AG04450 (cell line): ENCODE measurements at regions not wholly inside any gene's neighbourhood (a gene's known extent, or its start where the extent isn't known, plus 50 kb on each side); places are given as distances from the start of the nearest gene placed in this dataset.

Experiments
- CTCF ChIA-PET: fragments of 300-600, 350-600 bp; formaldehyde crosslinking; extraction: SDS; loops from one replicate; lab custom pipeline; 2022; ENCODE audit warnings: antibody characterized with exemption, inconsistent platforms; lab: Charles Lee
- POLR2A ChIA-PET: fragments of 350-600 bp; formaldehyde crosslinking; extraction: SDS; loops from one replicate; lab custom pipeline; 2021; ENCODE audit warnings: antibody characterized with exemption, inconsistent platforms; lab: Yijun Ruan, JAX
- DNase-seq: peaks from one replicate; pipeline ENCODE4 v3.0.0-alpha.2; 2011; ENCODE audit warnings: low read depth, low spot score
- H3K27ac ChIP-seq: one replicate; pipeline ENCODE4 v1.5.1; 2012; ENCODE audit warnings: low read depth, low read length, control low read depth
- H3K27me3 ChIP-seq: one replicate; pipeline ENCODE4 v1.6.0; 2012; ENCODE audit warnings: low read length; ENCODE audit not compliant: control insufficient read depth, insufficient read depth
- H3K4me3 ChIP-seq: 2 replicates; pipeline ENCODE4 v1.5.1; 2011; ENCODE audit warnings: mild to moderate bottlenecking, low read depth, low read length, control low read depth
- H3K9me3 ChIP-seq: 2 replicates; pipeline ENCODE4 v1.5.1; 2012; ENCODE audit warnings: low read length; ENCODE audit not compliant: control insufficient read depth, insufficient read depth
- CTCF ChIP-seq: IDR thresholded peaks from 2 replicates; pipeline ENCODE4 v1.5.1; 2011; ENCODE audit warnings: low read depth, low read length, control low read depth, inconsistent platforms

GRCh38 chr12:115437061-115437567 is 753.1 kb upstream of the TBX3 start:
- TF ChIP-seq CTCF, result no peak
- Histone ChIP-seq H3K4me3 (no peak overlapping the region), H3K27ac (no peak overlapping the region), H3K27me3 (no peaks in the 10 kb centered on the region), H3K9me3 (no peaks in the 10 kb centered on the region)
- ChIA-PET CTCF (no interaction called here), POLR2A (no interaction called here)
- no peak for DNase-seq

- H3K27ac ChIP-seq, result no peak overlapping the region
- H3K4me3 ChIP-seq, result no peak overlapping the region
- H3K27me3 ChIP-seq, result no peaks in the 10 kb centered on the region
- CTCF ChIA-PET, result no interaction called here
- H3K9me3 ChIP-seq, result no peaks in the 10 kb centered on the region
- no peak for TF ChIP-seq CTCF
- DNase-seq, result no peak
- POLR2A ChIA-PET, result interaction anchor here (0.6 kb wide), 1 partner anchor 116 kb away, joined by 3 read pairs; no protein-coding TSS in a partner anchor
Observed at GRCh38 chr12:115433014-115433634, 749.1 kb upstream of the TBX3 start.

GRCh38 chr12:115430636-115431035 is 746.7 kb upstream of the TBX3 start:
- CTCF ChIA-PET, result no interaction called here
- POLR2A ChIA-PET, result no interaction called here
- TF ChIP-seq CTCF, result no peak

GRCh38 chr12:115426732-115427131 is 742.8 kb upstream of the TBX3 start:
- TF ChIP-seq CTCF, result no peak
- H3K27ac ChIP-seq, result no peak overlapping the region
- no peaks in the 10 kb centered on the region for H3K27me3 ChIP-seq
- no peak overlapping the region for H3K4me3 ChIP-seq
- CTCF ChIA-PET, result no interaction called here
- no peak for DNase-seq
- no peaks in the 10 kb centered on the region for H3K9me3 ChIP-seq
- POLR2A ChIA-PET, result no interaction called here

More at GRCh38 chr12:115430636-115431035, 746.7 kb upstream of the TBX3 start:
- H3K9me3 ChIP-seq, result no peaks in the 10 kb centered on the region
- H3K4me3 ChIP-seq, result no peak overlapping the region
- DNase-seq, result no peak
- no peaks in the 10 kb centered on the region for H3K27me3 ChIP-seq
- H3K27ac ChIP-seq, result no peak overlapping the region

- CTCF ChIA-PET, result interaction anchor here (0.7 kb wide), 1 partner anchor 212 kb away, joined by 5 read pairs; no protein-coding TSS in a partner anchor
- H3K27me3 ChIP-seq, result no peaks in the 10 kb centered on the region
- POLR2A ChIA-PET, result no interaction called here
- DNase-seq, result no peak
- no peak overlapping the region for H3K4me3 ChIP-seq
- no peak overlapping the region for H3K27ac ChIP-seq
- no peak for TF ChIP-seq CTCF
- no peaks in the 10 kb centered on the region for H3K9me3 ChIP-seq
Observed at GRCh38 chr12:115424003-115424402, 740.0 kb upstream of the TBX3 start.
